ENCODE measurements at regions not wholly inside any gene's neighbourhood (a gene's known extent, or its start where the extent isn't known, plus 50 kb on each side); places are given as distances from the start of the nearest gene placed in this dataset.

DNA sequence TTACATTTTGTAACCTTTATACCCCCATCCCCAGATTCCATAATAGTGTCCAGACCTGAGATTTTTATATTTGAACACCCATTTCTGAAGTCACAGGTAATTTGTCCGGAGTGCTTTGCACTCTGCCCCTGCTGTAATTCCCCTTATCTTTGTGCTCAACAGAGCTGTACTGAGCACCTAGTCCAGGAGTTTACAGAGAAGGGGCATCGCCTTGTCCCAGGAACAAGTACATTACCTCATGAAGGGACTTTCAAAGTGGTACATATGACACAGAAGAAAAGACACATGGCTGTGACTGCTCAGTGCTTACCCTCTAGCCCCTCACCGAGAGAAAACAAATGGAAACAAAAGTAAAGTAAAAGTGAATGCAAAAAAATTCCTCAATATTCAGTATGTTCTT, 373.5 kb downstream of the SOX11 start:
- H3K36me3 ChIP-seq, result no peaks in the 10 kb centered on the region
- Mint-ChIP-seq H3K4me3 (no peak overlapping the region), H3K4me1 (peaks cover 51% of the 10 kb centered on the region), H3K27ac (peak overlapping the region; percentile 50), H3K36me3 (no peaks in the 10 kb centered on the region), H3K27me3 (ENCODE audit: insufficient read depth, low read depth) (peaks cover 3% of the 10 kb centered on the region), H3K9me3 (no peaks in the 10 kb centered on the region)
- H3K4me3 ChIP-seq, result no peak overlapping the region
- no peaks in the 10 kb centered on the region for H3K79me2 ChIP-seq (ENCODE audit: low read depth)
- no peak overlapping the region for H2AFZ ChIP-seq (replicated peaks)
- peaks cover 8% of the 10 kb centered on the region for H3F3A ChIP-seq (ENCODE audit: low read depth)
- peaks cover 29% of the 10 kb centered on the region for H3K4me1 ChIP-seq
- no peaks in the 10 kb centered on the region for H4K20me1 ChIP-seq (ENCODE audit: low read depth)
- TF ChIP-seq EZH2 (IDR thresholded peaks at IDR 0.05) (no peak), EZH2phosphoT487 (IDR thresholded peaks at IDR 0.05) (no peak)
- TF ChIP-seq, protein P1, sequence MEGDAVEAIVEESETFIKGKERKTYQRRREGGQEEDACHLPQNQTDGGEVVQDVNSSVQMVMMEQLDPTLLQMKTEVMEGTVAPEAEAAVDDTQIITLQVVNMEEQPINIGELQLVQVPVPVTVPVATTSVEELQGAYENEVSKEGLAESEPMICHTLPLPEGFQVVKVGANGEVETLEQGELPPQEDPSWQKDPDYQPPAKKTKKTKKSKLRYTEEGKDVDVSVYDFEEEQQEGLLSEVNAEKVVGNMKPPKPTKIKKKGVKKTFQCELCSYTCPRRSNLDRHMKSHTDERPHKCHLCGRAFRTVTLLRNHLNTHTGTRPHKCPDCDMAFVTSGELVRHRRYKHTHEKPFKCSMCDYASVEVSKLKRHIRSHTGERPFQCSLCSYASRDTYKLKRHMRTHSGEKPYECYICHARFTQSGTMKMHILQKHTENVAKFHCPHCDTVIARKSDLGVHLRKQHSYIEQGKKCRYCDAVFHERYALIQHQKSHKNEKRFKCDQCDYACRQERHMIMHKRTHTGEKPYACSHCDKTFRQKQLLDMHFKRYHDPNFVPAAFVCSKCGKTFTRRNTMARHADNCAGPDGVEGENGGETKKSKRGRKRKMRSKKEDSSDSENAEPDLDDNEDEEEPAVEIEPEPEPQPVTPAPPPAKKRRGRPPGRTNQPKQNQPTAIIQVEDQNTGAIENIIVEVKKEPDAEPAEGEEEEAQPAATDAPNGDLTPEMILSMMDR (IDR thresholded peaks at IDR 0.05), result no peak
- no peak overlapping the region for H3K9ac ChIP-seq
- no peaks in the 10 kb centered on the region for H3K9me3 ChIP-seq (ENCODE audit: low read depth)
- no peak for DNase-seq (ENCODE audit: low spot score)
- H3K27ac ChIP-seq, result no peak overlapping the region
- H3K4me2 ChIP-seq, result no peak overlapping the region
- H3K27me3 ChIP-seq, result no peaks in the 10 kb centered on the region

DNA sequence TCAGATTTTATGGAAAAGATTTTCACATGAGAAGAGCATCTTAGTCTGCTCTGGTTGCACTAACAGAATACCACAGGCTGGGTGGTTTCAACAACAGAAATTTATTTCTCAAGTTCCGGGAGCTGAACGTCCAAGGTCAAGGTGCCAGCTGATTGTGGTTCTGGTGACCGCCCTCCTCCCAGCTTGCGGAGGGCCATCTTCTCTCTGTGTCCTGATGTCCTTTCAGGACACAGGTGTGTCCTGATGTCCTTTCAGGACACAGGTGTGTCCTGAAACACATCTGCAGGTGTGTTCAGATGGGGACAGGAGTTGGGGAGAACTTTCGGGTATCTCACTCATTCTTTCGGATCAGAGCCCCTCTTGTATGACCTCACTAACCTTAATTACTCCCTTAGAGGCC, 374.9 kb downstream of the SOX11 start:
- TF ChIP-seq, protein P1 (IDR thresholded peaks at IDR 0.05), result no peak
- no peak for TF ChIP-seq EZH2phosphoT487 (IDR thresholded peaks at IDR 0.05)
- no peak for TF ChIP-seq EZH2 (IDR thresholded peaks at IDR 0.05)
- Histone ChIP-seq H3K4me1 (peaks cover 41% of the 10 kb centered on the region), H3K4me2 (no peak overlapping the region), H3F3A (ENCODE audit: low read depth) (peaks cover 15% of the 10 kb centered on the region), H4K20me1 (ENCODE audit: low read depth) (no peaks in the 10 kb centered on the region), H3K36me3 (no peaks in the 10 kb centered on the region), H3K27ac (no peak overlapping the region), H3K9ac (no peak overlapping the region), H3K9me3 (ENCODE audit: low read depth) (no peaks in the 10 kb centered on the region), H2AFZ (replicated peaks) (no peak overlapping the region), H3K79me2 (ENCODE audit: low read depth) (no peaks in the 10 kb centered on the region), H3K4me3 (no peak overlapping the region), H3K27me3 (no peaks in the 10 kb centered on the region)
- peaks cover 3% of the 10 kb centered on the region for H3K27me3 Mint-ChIP-seq (ENCODE audit: insufficient read depth, low read depth)
- H3K4me1 Mint-ChIP-seq, result peaks cover 56% of the 10 kb centered on the region
- DNase-seq (ENCODE audit: low spot score), result no peak
- no peaks in the 10 kb centered on the region for H3K36me3 Mint-ChIP-seq
- no peaks in the 10 kb centered on the region for H3K9me3 Mint-ChIP-seq
- no peak overlapping the region for H3K27ac Mint-ChIP-seq
- H3K4me3 Mint-ChIP-seq, result no peak overlapping the region

DNA sequence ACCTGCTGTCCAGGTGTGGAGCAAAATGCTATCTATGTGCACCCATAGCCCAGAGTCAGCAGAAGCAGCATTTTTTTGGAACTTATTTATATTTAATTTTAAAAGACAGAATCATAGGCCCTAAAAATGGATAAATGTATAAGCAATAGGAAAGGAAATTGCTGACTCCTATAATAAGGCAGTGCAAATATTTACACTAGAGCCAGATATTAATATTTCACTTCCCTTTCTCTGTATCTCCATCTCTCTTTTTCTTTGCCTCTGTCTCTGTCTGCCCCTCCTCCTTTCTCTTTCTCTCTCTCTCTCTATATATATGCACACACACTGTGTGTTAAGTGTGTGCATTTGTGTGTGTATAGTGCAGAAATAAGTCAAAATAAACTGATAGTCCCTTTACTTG, 375.6 kb downstream of the SOX11 start:
- H3K9me3 Mint-ChIP-seq, result no peaks in the 10 kb centered on the region
- H3K27ac Mint-ChIP-seq, result peak overlapping the region; percentile 32
- H3K4me3 ChIP-seq, result no peak overlapping the region
- H4K20me1 ChIP-seq (ENCODE audit: low read depth), result no peaks in the 10 kb centered on the region
- H3K4me2 ChIP-seq, result no peak overlapping the region
- peaks cover 44% of the 10 kb centered on the region for H3K4me1 ChIP-seq
- H3K9ac ChIP-seq, result no peak overlapping the region
- no peak overlapping the region for H3K4me3 Mint-ChIP-seq
- H3K27me3 ChIP-seq, result no peaks in the 10 kb centered on the region
- no peaks in the 10 kb centered on the region for H3K36me3 Mint-ChIP-seq
- no peak for TF ChIP-seq EZH2phosphoT487 (IDR thresholded peaks at IDR 0.05)
- TF ChIP-seq, protein P1 (IDR thresholded peaks at IDR 0.05), result no peak
- TF ChIP-seq EZH2 (IDR thresholded peaks at IDR 0.05), result no peak
- H2AFZ ChIP-seq (replicated peaks), result no peak overlapping the region
- H3K27me3 Mint-ChIP-seq (ENCODE audit: insufficient read depth, low read depth), result peaks cover 3% of the 10 kb centered on the region
- H3K36me3 ChIP-seq, result no peaks in the 10 kb centered on the region
- no peaks in the 10 kb centered on the region for H3K9me3 ChIP-seq (ENCODE audit: low read depth)
- peaks cover 22% of the 10 kb centered on the region for H3F3A ChIP-seq (ENCODE audit: low read depth)
- peaks cover 63% of the 10 kb centered on the region for H3K4me1 Mint-ChIP-seq
- no peak for DNase-seq (ENCODE audit: low spot score)
- no peaks in the 10 kb centered on the region for H3K79me2 ChIP-seq (ENCODE audit: low read depth)
- no peak overlapping the region for H3K27ac ChIP-seq

Data from neural progenitor cell (in vitro differentiated cells).